ENCODE measurements at regions not wholly inside any gene's neighbourhood (a gene's known extent, or its start where the extent isn't known, plus 50 kb on each side); places are given as distances from the start of the nearest gene placed in this dataset.
A peak's percentile ranks its signal among the peaks of the same experiment; 100 is the strongest.

GRCh38 chr5:61274511-61274911 is 57.5 kb upstream of the ZSWIM6 start:
- H3K4me1 ChIP-seq (ENCODE audit: control insufficient read depth in 5 of 5, insufficient read depth in 5 of 5, low read length in 5 of 5): peaks cover 0 to 22% (median 10%) of the 10 kb centered on the region in 5 donors
- H3K36me3 ChIP-seq (ENCODE audit: control insufficient read depth in 4 of 4, insufficient read depth in 4 of 4, low read length in 4 of 4): no peaks in the 10 kb centered on the region
- H3K9me3 ChIP-seq (ENCODE audit: control insufficient read depth in 4 of 4, insufficient read depth in 3 of 4, low read length in 3 of 4): no peaks in the 10 kb centered on the region
- ATAC-seq (ENCODE audit: insufficient read depth, low FRiP score): no peak
- H3K27me3 ChIP-seq (ENCODE audit: control insufficient read depth in 3 of 3, insufficient read depth in 3 of 3, low read length in 2 of 3): no peaks in the 10 kb centered on the region
- no peak overlapping the region for H3K4me3 ChIP-seq
- peak in 2 of 3 donors; percentile 74 to 78 for DNase-seq
- H3K27ac ChIP-seq (ENCODE audit: low read depth in 1 of 2, low read length in 1 of 2): no peak overlapping the region
- no peak overlapping the region for H3K9ac ChIP-seq (ENCODE audit: insufficient read depth in 1 of 2, low read length in 2 of 2)
- TF ChIP-seq CTCF (IDR thresholded peaks at IDR 0.05; ENCODE audit: control extremely low read depth, extremely low read depth): no peak

GRCh38 chr5:61275841-61276240 is 56.2 kb upstream of the ZSWIM6 start:
- no peaks in the 10 kb centered on the region for H3K36me3 ChIP-seq (ENCODE audit: control insufficient read depth in 4 of 4, insufficient read depth in 4 of 4, low read length in 4 of 4)
- H3K27ac ChIP-seq (ENCODE audit: low read depth in 1 of 2, low read length in 1 of 2): peak overlapping the region in 1 of 2 donors; percentile 56
- DNase-seq (peak in 2 of 3 donors; percentile 37 to 38), ATAC-seq (ENCODE audit: insufficient read depth, low FRiP score) (peak; percentile 67)
- no peak overlapping the region for H3K4me3 ChIP-seq
- no peaks in the 10 kb centered on the region for H3K27me3 ChIP-seq (ENCODE audit: control insufficient read depth in 3 of 3, insufficient read depth in 3 of 3, low read length in 2 of 3)
- H3K9me3 ChIP-seq (ENCODE audit: control insufficient read depth in 4 of 4, insufficient read depth in 3 of 4, low read length in 3 of 4): no peaks in the 10 kb centered on the region
- H3K9ac ChIP-seq (ENCODE audit: insufficient read depth in 1 of 2, low read length in 2 of 2): no peak overlapping the region
- WGBS, 2 donors: 19 to 44% methylated on average over 8 of the region's 8 CpGs
- H3K4me1 ChIP-seq (ENCODE audit: control insufficient read depth in 5 of 5, insufficient read depth in 5 of 5, low read length in 5 of 5): peaks cover 0 to 29% (median 8%) of the 10 kb centered on the region in 5 donors
- no peak for TF ChIP-seq CTCF (IDR thresholded peaks at IDR 0.05; ENCODE audit: control extremely low read depth, extremely low read depth)

- Histone ChIP-seq H3K4me3 (no peak overlapping the region), H3K36me3 (ENCODE audit: control insufficient read depth in 4 of 4, insufficient read depth in 4 of 4, low read length in 4 of 4) (no peaks in the 10 kb centered on the region), H3K4me1 (ENCODE audit: control insufficient read depth in 5 of 5, insufficient read depth in 5 of 5, low read length in 5 of 5) (peaks cover 0 to 30% (median 8%) of the 10 kb centered on the region in 5 donors), H3K9me3 (ENCODE audit: control insufficient read depth in 4 of 4, insufficient read depth in 3 of 4, low read length in 3 of 4) (no peaks in the 10 kb centered on the region), H3K27ac (ENCODE audit: low read depth in 1 of 2, low read length in 1 of 2) (peak overlapping the region in 1 of 2 donors; percentile 75), H3K9ac (ENCODE audit: insufficient read depth in 1 of 2, low read length in 2 of 2) (no peak overlapping the region), H3K27me3 (ENCODE audit: control insufficient read depth in 3 of 3, insufficient read depth in 3 of 3, low read length in 2 of 3) (no peaks in the 10 kb centered on the region)
- DNase-seq (peak; percentile 35 to 75 (median 68)), ATAC-seq (ENCODE audit: insufficient read depth, low FRiP score) (no peak)
- no peak for TF ChIP-seq CTCF (IDR thresholded peaks at IDR 0.05; ENCODE audit: control extremely low read depth, extremely low read depth)
- WGBS, 2 donors: 40 to 44% methylated on average over 2 of the region's 2 CpGs
Measured at GRCh38 chr5:61277190-61277589, 54.9 kb upstream of the ZSWIM6 start.

- Histone ChIP-seq H3K27me3 (ENCODE audit: control insufficient read depth in 3 of 3, insufficient read depth in 3 of 3, low read length in 2 of 3) (no peaks in the 10 kb centered on the region), H3K4me3 (no peak overlapping the region), H3K36me3 (ENCODE audit: control insufficient read depth in 4 of 4, insufficient read depth in 4 of 4, low read length in 4 of 4) (no peaks in the 10 kb centered on the region), H3K9me3 (ENCODE audit: control insufficient read depth in 4 of 4, insufficient read depth in 3 of 4, low read length in 3 of 4) (no peaks in the 10 kb centered on the region), H3K4me1 (ENCODE audit: control insufficient read depth in 5 of 5, insufficient read depth in 5 of 5, low read length in 5 of 5) (peaks cover 0 to 30% (median 8%) of the 10 kb centered on the region in 5 donors), H3K9ac (ENCODE audit: insufficient read depth in 1 of 2, low read length in 2 of 2) (no peak overlapping the region), H3K27ac (ENCODE audit: low read depth in 1 of 2, low read length in 1 of 2) (peak overlapping the region in 1 of 2 donors; percentile 46)
- no peak for DNase-seq
- ATAC-seq (ENCODE audit: insufficient read depth, low FRiP score): peak; percentile 25
- TF ChIP-seq CTCF (IDR thresholded peaks at IDR 0.05; ENCODE audit: control extremely low read depth, extremely low read depth): no peak
- WGBS, 2 donors: 73 to 86% methylated on average over 8 of the region's 8 CpGs
Measured at GRCh38 chr5:61277781-61278180, 54.3 kb upstream of the ZSWIM6 start.

Measured in lung (tissue), 11 donors.